ENCODE measurements at regions not wholly inside any gene's neighbourhood (a gene's known extent, or its start where the extent isn't known, plus 50 kb on each side); places are given as distances from the start of the nearest gene placed in this dataset.

DNA sequence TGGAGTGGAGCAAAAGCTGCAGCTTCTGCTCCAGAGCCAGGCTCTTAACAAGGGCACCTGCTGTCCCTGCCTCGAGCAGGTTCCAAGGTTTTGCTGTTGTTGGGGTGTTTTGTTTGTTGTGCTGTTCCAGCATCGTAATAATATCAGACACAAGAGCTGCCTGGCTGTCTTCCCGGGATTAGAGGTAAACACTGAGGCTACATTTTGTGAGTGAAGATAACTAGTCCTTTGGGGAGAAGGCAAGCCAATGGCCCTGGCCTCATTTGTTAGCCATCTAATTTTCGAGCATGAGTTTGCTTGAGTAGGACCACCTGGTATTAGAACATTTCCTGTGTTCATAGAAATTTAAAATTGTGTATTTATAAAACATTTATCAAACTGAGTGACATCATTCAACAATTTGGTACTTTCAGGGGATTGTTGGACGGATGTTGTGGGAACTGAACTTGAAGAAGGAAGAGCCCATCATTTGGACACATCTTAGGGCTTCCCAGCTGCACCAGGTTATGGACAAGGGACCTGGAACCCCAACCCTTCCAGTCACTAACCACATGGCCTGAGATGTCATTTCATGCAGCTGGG, 555.0 kb downstream of the TNS3 start:
- no peak for ATAC-seq
- ChIA-PET POLR2A (no interaction called here), CTCF (no interaction called here), RAD21 (ENCODE audit: low non-redundant PET in 1 of 2, low total read pairs in 2 of 2, uncharacterized antibody in 2 of 2, unreplicated experiment in 2 of 2) (no interaction called here)
- Histone ChIP-seq H3K36me3 (ENCODE audit: control insufficient read depth in 1 of 2, insufficient read depth in 2 of 2, low read length in 2 of 2) (no peaks in the 10 kb centered on the region), H3K79me2 (ENCODE audit: insufficient read depth, low read length) (no peaks in the 10 kb centered on the region), H3K4me2 (ENCODE audit: low read length) (no peak overlapping the region), H3K9ac (ENCODE audit: low read length) (no peak overlapping the region), H3K27ac (ENCODE audit: low read depth, low read length) (no peak overlapping the region), H3K9me2 (ENCODE audit: insufficient read depth) (no peaks in the 10 kb centered on the region), H3K9me3 (ENCODE audit: control insufficient read depth in 1 of 2, insufficient read depth in 1 of 2, low read depth in 1 of 2, low read length in 2 of 2) (no peaks in the 10 kb centered on the region), H3K4me1 (ENCODE audit: control insufficient read depth in 1 of 2, insufficient read depth in 2 of 2, low read length in 2 of 2) (no peaks in the 10 kb centered on the region), H3K4me3 (replicated peaks in 1 of 2; ENCODE audit: low read depth in 1 of 2, low read length in 2 of 2) (no peak overlapping the region), H3K27me3 (ENCODE audit: insufficient read depth, low read length) (no peaks in the 10 kb centered on the region), H2AFZ (ENCODE audit: low read depth, low read length, poor library complexity, severe bottlenecking) (no peak overlapping the region), H4K20me1 (ENCODE audit: insufficient read depth) (no peaks in the 10 kb centered on the region)
- intact Hi-C loops (cut with micrococcal nuclease) = no loop called here
- BruUV-seq (replicated peaks) = no TSS peak
- TF ChIP-seq EZH2phosphoT487 (IDR thresholded peaks at IDR 0.05; ENCODE audit: borderline replicate concordance) (no peak), POLR2AphosphoS5 (IDR thresholded peaks at IDR 0.05; ENCODE audit: low read depth, low read length) (no peak), SRF (IDR thresholded peaks at IDR 0.05; ENCODE audit: low read depth) (no peak), EGR1 (IDR thresholded peaks at IDR 0.05; ENCODE audit: low read depth) (no peak), YY1 (IDR thresholded peaks at IDR 0.05; ENCODE audit: extremely low read depth, insufficient replicate concordance, low read depth, low read length) (no peak), SP1 (IDR thresholded peaks at IDR 0.05; ENCODE audit: low read depth) (no peak), RAD21 (IDR thresholded peaks at IDR 0.05; ENCODE audit: low read depth) (no peak)
- TF ChIP-seq, protein P1, sequence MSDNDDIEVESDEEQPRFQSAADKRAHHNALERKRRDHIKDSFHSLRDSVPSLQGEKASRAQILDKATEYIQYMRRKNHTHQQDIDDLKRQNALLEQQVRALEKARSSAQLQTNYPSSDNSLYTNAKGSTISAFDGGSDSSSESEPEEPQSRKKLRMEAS (IDR thresholded peaks at IDR 0.05) = no peak
- TF ChIP-seq, protein P2, sequence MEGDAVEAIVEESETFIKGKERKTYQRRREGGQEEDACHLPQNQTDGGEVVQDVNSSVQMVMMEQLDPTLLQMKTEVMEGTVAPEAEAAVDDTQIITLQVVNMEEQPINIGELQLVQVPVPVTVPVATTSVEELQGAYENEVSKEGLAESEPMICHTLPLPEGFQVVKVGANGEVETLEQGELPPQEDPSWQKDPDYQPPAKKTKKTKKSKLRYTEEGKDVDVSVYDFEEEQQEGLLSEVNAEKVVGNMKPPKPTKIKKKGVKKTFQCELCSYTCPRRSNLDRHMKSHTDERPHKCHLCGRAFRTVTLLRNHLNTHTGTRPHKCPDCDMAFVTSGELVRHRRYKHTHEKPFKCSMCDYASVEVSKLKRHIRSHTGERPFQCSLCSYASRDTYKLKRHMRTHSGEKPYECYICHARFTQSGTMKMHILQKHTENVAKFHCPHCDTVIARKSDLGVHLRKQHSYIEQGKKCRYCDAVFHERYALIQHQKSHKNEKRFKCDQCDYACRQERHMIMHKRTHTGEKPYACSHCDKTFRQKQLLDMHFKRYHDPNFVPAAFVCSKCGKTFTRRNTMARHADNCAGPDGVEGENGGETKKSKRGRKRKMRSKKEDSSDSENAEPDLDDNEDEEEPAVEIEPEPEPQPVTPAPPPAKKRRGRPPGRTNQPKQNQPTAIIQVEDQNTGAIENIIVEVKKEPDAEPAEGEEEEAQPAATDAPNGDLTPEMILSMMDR (IDR thresholded peaks at IDR 0.05 in 2 of 3, conservative IDR thresholded peaks at IDR 0.05 in 1 of 3; ENCODE audit: borderline replicate concordance in 1 of 3, insufficient read depth in 1 of 3, low read depth in 2 of 3, low read length in 2 of 3) = no peak
- DNase-seq (ENCODE audit: low read depth, low spot score) = no peak
